ENCODE measurements at regions not wholly inside any gene's neighbourhood (a gene's known extent, or its start where the extent isn't known, plus 50 kb on each side); places are given as distances from the start of the nearest gene placed in this dataset.

DNA sequence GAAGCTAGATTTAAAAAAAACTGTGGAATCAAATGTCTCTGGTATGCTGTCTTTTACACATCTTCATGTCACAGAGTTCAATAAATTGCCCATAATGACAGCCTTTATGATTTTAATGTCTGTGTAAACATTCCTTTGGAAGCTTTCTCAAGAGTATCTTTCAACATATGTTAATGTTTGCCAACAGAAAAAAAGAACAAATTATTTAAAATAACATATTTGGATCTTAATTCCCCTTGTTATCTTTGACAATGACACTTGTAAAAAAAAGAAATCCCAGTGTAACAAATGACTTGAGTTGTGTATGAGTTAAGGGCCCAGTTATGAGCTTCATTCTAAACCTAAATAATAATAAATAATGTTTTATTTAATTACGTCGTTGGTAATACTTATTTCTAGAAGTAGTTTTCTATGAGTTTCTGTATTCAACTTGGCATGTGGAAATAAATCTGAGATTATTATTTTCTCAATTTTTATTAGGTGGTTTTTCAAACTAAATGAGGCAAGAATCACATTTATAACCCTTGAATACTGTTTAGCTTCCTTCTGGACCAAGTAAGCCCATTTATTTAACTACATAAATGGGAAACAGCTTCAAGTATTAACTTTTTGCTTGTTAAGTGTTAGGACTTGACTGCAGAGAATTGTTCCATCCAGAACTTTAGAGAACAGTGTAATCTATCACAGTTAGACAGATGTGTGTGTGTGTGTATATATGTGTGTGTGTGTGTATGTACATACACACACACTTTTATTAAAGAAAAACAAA is 182.1 kb downstream of the POSTN start:
- Mint-ChIP-seq H3K9me3 (peaks cover 0 to 6% (median 3%) of the 10 kb centered on the region in 9 donors), H3K36me3 (no peaks in the 10 kb centered on the region), H3K27ac (no peak overlapping the region), H3K4me3 (no peak overlapping the region), H3K27me3 (no peaks in the 10 kb centered on the region), H3K4me1 (no peaks in the 10 kb centered on the region)
- DNase-seq = no peak
- no peak for ATAC-seq
- POLR2A ChIA-PET = no interaction called here

- no peak for DNase-seq
- Mint-ChIP-seq H3K4me3 (no peak overlapping the region), H3K36me3 (no peaks in the 10 kb centered on the region), H3K27me3 (no peaks in the 10 kb centered on the region), H3K27ac (no peak overlapping the region), H3K9me3 (peaks cover 0 to 12% (median 0%) of the 10 kb centered on the region in 9 donors), H3K4me1 (no peaks in the 10 kb centered on the region)
- POLR2A ChIA-PET = no interaction called here
- no peak for ATAC-seq
Observed at GRCh38 chr13:37413161-37413560, 185.4 kb downstream of the POSTN start.

GRCh38 chr13:37412241-37412921 is 186.2 kb downstream of the POSTN start:
- DNase-seq = no peak
- no peak overlapping the region for H3K4me3 Mint-ChIP-seq
- POLR2A ChIA-PET = no interaction called here
- H3K9me3 Mint-ChIP-seq = peaks cover 0 to 12% (median 0%) of the 10 kb centered on the region in 9 donors
- no peak overlapping the region for H3K27ac Mint-ChIP-seq
- H3K4me1 Mint-ChIP-seq = no peaks in the 10 kb centered on the region
- H3K36me3 Mint-ChIP-seq = no peaks in the 10 kb centered on the region
- ATAC-seq = no peak
- H3K27me3 Mint-ChIP-seq = no peaks in the 10 kb centered on the region

DNA sequence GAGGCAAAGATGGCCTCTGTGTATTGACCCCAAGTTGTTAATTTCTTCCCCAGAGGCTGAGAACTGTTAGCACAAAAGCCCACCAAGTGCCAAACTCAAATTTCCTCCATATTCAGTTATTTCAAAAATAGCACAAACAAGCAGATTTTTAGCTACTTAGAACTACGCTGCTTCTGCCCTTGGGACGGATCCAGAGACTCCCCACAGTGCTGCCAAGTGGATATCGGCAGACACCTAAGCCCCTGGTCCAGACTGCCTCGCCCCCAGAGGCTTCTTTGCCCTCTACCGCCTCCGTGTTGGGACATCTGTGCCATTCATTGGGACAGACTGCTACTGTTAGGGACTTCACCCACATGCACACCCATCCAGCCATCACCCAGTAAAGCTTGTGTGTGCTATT is 188.3 kb downstream of the POSTN start:
- no peaks in the 10 kb centered on the region for H3K36me3 Mint-ChIP-seq
- no peak overlapping the region for H3K27ac Mint-ChIP-seq
- DNase-seq (no peak), ATAC-seq (no peak)
- no peaks in the 10 kb centered on the region for H3K4me1 Mint-ChIP-seq
- H3K27me3 Mint-ChIP-seq = no peaks in the 10 kb centered on the region
- H3K9me3 Mint-ChIP-seq = peaks cover 0 to 12% (median 3%) of the 10 kb centered on the region in 9 donors
- no peak overlapping the region for H3K4me3 Mint-ChIP-seq
- POLR2A ChIA-PET = no interaction called here

DNA sequence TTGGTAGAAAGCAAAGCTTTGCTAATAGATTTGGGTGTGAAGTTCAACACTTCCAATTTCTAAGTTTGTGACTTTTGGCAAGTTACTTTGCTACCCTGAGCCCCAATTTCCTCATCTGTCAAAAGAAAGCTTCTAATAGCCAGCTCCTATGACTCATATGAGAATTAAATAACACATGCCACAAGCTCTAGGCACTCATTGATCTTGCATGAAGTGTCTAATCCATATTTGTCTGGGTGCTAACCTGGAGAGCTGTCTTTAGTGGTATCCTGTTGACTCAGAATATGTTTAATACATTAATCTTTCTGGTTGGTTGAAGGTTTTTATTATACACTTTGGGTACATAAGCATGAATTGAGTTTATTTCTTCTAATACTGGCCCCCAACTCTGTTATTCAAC is 188.8 kb downstream of the POSTN start:
- ATAC-seq (no peak), DNase-seq (no peak)
- no peak overlapping the region for H3K27ac Mint-ChIP-seq
- peaks cover 0 to 12% (median 4%) of the 10 kb centered on the region in 9 donors for H3K9me3 Mint-ChIP-seq
- POLR2A ChIA-PET = no interaction called here
- H3K36me3 Mint-ChIP-seq = no peaks in the 10 kb centered on the region
- no peaks in the 10 kb centered on the region for H3K27me3 Mint-ChIP-seq
- H3K4me1 Mint-ChIP-seq = no peaks in the 10 kb centered on the region
- H3K4me3 Mint-ChIP-seq = no peak overlapping the region

GRCh38 chr13:37407156-37407555 is 191.4 kb downstream of the POSTN start:
- H3K36me3 Mint-ChIP-seq = no peaks in the 10 kb centered on the region

GRCh38 chr13:37406031-37406430 is 192.5 kb downstream of the POSTN start:
- no peak for DNase-seq
- Mint-ChIP-seq H3K4me3 (no peak overlapping the region), H3K36me3 (no peaks in the 10 kb centered on the region), H3K27ac (no peak overlapping the region), H3K27me3 (no peaks in the 10 kb centered on the region), H3K9me3 (peaks cover 0 to 11% (median 4%) of the 10 kb centered on the region in 9 donors), H3K4me1 (no peaks in the 10 kb centered on the region)
- no peak for ATAC-seq
- POLR2A ChIA-PET = no interaction called here

More at GRCh38 chr13:37407156-37407555, 191.4 kb downstream of the POSTN start:
- no peaks in the 10 kb centered on the region for H3K27me3 Mint-ChIP-seq
- H3K27ac Mint-ChIP-seq = peak overlapping the region in 1 of 10 donors; percentile 16
- H3K9me3 Mint-ChIP-seq = peaks cover 0 to 18% (median 4%) of the 10 kb centered on the region in 9 donors
- H3K4me1 Mint-ChIP-seq = no peaks in the 10 kb centered on the region
- DNase-seq (no peak), ATAC-seq (no peak)
- POLR2A ChIA-PET = no interaction called here
- H3K4me3 Mint-ChIP-seq = no peak overlapping the region

GRCh38 chr13:37403776-37404527 is 194.6 kb downstream of the POSTN start:
- DNase-seq (no peak), ATAC-seq (no peak)
- no peak overlapping the region for H3K27ac Mint-ChIP-seq
- H3K9me3 Mint-ChIP-seq = peaks cover under 1 to 15% (median 4%) of the 10 kb centered on the region in 9 donors
- no peaks in the 10 kb centered on the region for H3K27me3 Mint-ChIP-seq
- H3K4me3 Mint-ChIP-seq = no peak overlapping the region
- H3K4me1 Mint-ChIP-seq = no peaks in the 10 kb centered on the region
- POLR2A ChIA-PET = no interaction called here
- no peaks in the 10 kb centered on the region for H3K36me3 Mint-ChIP-seq

DNA sequence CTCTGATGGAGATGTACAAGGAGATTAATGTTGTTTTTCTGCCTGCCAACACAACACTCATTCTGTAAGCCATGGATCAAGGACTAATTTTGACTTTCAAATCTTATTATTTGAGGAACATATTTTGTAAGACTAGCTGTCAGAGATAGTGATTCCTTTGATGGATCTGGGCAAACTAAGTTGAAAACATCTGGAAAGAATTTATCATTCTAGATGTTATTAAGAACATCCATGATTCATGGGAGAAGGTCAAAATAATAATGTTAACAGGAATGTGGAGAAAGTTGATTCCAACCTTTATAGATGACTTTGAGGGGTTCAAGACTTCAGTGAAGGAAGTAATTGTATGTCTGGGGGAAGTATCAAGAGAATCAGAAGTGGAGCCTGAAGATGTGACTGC is 196.8 kb downstream of the POSTN start:
- no peak for ATAC-seq
- no peaks in the 10 kb centered on the region for H3K4me1 Mint-ChIP-seq

GRCh38 chr13:37397535-37397934 is 201.0 kb downstream of the POSTN start:
- ATAC-seq = no peak
- POLR2A ChIA-PET = no interaction called here
- peaks cover 0 to 25% (median 8%) of the 10 kb centered on the region in 9 donors for H3K9me3 Mint-ChIP-seq
- no peak for DNase-seq
- H3K27ac Mint-ChIP-seq = no peak overlapping the region
- no peaks in the 10 kb centered on the region for H3K36me3 Mint-ChIP-seq
- H3K4me3 Mint-ChIP-seq = no peak overlapping the region
- no peaks in the 10 kb centered on the region for H3K4me1 Mint-ChIP-seq
- no peaks in the 10 kb centered on the region for H3K27me3 Mint-ChIP-seq

More for the DNA sequence above, 196.8 kb downstream of the POSTN start:
- no peak overlapping the region for H3K4me3 Mint-ChIP-seq
- no peaks in the 10 kb centered on the region for H3K27me3 Mint-ChIP-seq
- peaks cover under 1 to 30% (median 8%) of the 10 kb centered on the region in 9 donors for H3K9me3 Mint-ChIP-seq
- POLR2A ChIA-PET = no interaction called here
- no peak for DNase-seq
- H3K36me3 Mint-ChIP-seq = no peaks in the 10 kb centered on the region
- no peak overlapping the region for H3K27ac Mint-ChIP-seq

DNA sequence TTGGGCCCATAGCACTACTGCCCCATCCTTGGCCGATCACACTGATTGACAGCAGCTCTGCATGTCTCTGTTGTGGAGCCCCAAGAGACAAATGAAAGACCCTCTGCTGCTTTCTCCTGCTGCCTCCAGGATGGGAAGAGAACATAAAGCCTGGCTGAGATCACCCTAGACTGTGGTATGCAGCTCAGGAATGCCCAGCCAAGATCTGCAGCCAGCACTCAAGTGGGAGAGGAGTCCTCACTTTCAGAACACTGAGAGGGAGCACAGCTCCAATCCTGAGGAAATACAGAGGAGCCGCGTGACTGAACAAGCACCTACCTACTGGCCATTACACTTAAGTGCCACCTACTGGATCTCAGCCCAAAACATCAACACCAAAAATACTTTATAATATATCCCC is 203.0 kb downstream of the POSTN start:
- peaks cover 0 to 25% (median 4%) of the 10 kb centered on the region in 9 donors for H3K9me3 Mint-ChIP-seq
- ATAC-seq (no peak), DNase-seq (no peak)
- peaks cover 0 to 10% (median 0%) of the 10 kb centered on the region in 5 donors for H3K27me3 Mint-ChIP-seq
- H3K4me1 Mint-ChIP-seq = no peaks in the 10 kb centered on the region
- POLR2A ChIA-PET = no interaction called here
- no peak overlapping the region for H3K4me3 Mint-ChIP-seq
- H3K36me3 Mint-ChIP-seq = no peaks in the 10 kb centered on the region
- no peak overlapping the region for H3K27ac Mint-ChIP-seq

- Mint-ChIP-seq H3K36me3 (no peaks in the 10 kb centered on the region), H3K27ac (no peak overlapping the region), H3K4me1 (no peaks in the 10 kb centered on the region), H3K4me3 (no peak overlapping the region), H3K9me3 (peaks cover 0 to 16% (median 3%) of the 10 kb centered on the region in 9 donors), H3K27me3 (peaks cover 0 to 10% (median 0%) of the 10 kb centered on the region in 5 donors)
- ATAC-seq = no peak
- DNase-seq = no peak
- POLR2A ChIA-PET = no interaction called here
Observed at GRCh38 chr13:37392389-37392788, 206.2 kb downstream of the POSTN start.

- POLR2A ChIA-PET = no interaction called here
- ATAC-seq (no peak), DNase-seq (no peak)
- Mint-ChIP-seq H3K4me1 (no peaks in the 10 kb centered on the region), H3K27ac (no peak overlapping the region), H3K36me3 (no peaks in the 10 kb centered on the region), H3K9me3 (peaks cover 0 to 8% (median 0%) of the 10 kb centered on the region in 9 donors), H3K27me3 (peaks cover 0 to 10% (median 0%) of the 10 kb centered on the region in 5 donors), H3K4me3 (no peak overlapping the region)
Observed at GRCh38 chr13:37390735-37391134, 207.8 kb downstream of the POSTN start.
